ENCODE measurements at regions not wholly inside any gene's neighbourhood (a gene's known extent, or its start where the extent isn't known, plus 50 kb on each side); places are given as distances from the start of the nearest gene placed in this dataset.

GRCh38 chr6:40912158-40912946 lies 126.7 kb downstream of the UNC5CL start (continued):
- TF ChIP-seq GABPB1 (CRISPR knock-in tag; IDR thresholded peaks at IDR 0.05) (peak; percentile 19; the same call in 1 of the 2 replicates), ZNF496 (CRISPR knock-in tag; IDR thresholded peaks at IDR 0.05; ENCODE audit: insufficient replicate concordance) (no peak), SIX1 (CRISPR knock-in tag; IDR thresholded peaks at IDR 0.05; ENCODE audit: borderline replicate concordance) (0 out of 2 replicates have a peak, but pooled peaks have one; percentile 28), DMAP1 (CRISPR knock-in tag; IDR thresholded peaks at IDR 0.05) (no peak), ZFP91 (CRISPR knock-in tag; IDR thresholded peaks at IDR 0.05; ENCODE audit: borderline replicate concordance) (peak; percentile 41; the same call in 1 of the 2 replicates), IRF9 (CRISPR knock-in tag; IDR thresholded peaks at IDR 0.05; ENCODE audit: borderline replicate concordance) (0 out of 2 replicates have a peak, but pooled peaks have one; percentile 42), ZNF784 (CRISPR knock-in tag; IDR thresholded peaks at IDR 0.05; ENCODE audit: borderline replicate concordance) (no peak), NFKB2 (CRISPR knock-in tag; IDR thresholded peaks at IDR 0.05; ENCODE audit: borderline replicate concordance) (peak; percentile 59; the same call in 1 of the 2 replicates), NFAT5 (CRISPR knock-in tag; IDR thresholded peaks at IDR 0.05) (no peak), RAD21 (CRISPR knock-in tag; IDR thresholded peaks at IDR 0.05) (peak; percentile 86), ZNF253 (CRISPR knock-in tag; IDR thresholded peaks at IDR 0.05; ENCODE audit: borderline replicate concordance) (no peak), MYC (CRISPR knock-in tag; IDR thresholded peaks at IDR 0.05; ENCODE audit: borderline replicate concordance) (no peak; the same call in 1 of the 2 replicates), HNRNPH1 (optimal IDR thresholded peaks at IDR 0.05; ENCODE audit: low read depth, low read length) (no peak), SALL1 (CRISPR knock-in tag; IDR thresholded peaks at IDR 0.05) (peak; percentile 74), BORCS8-MEF2B (CRISPR knock-in tag; IDR thresholded peaks at IDR 0.05) (0 out of 2 replicates have a peak, but pooled peaks have one; percentile 33), ZNF563 (CRISPR knock-in tag; IDR thresholded peaks at IDR 0.05) (no peak), E2F2 (CRISPR knock-in tag; IDR thresholded peaks at IDR 0.05; ENCODE audit: borderline replicate concordance) (peak; percentile 74; the same call in 1 of the 2 replicates), STAG1 (CRISPR knock-in tag; IDR thresholded peaks at IDR 0.05) (peak; percentile 94), BRCA1 (CRISPR knock-in tag; IDR thresholded peaks at IDR 0.05) (0 out of 2 replicates have a peak, but pooled peaks have one; percentile 42)
